SK-N-SH treated with all-trans-retinoic acid at 6 μM for 48 hours (cell line): ENCODE measurements at regions not wholly inside any gene's neighbourhood (a gene's known extent, or its start where the extent isn't known, plus 50 kb on each side); places are given as distances from the start of the nearest gene placed in this dataset.

ENCODE experiments used
- CREB5 ChIP-seq: fragments of 250-450 bp; sonication (Bioruptor Pico); IDR thresholded peaks from 2 replicates; pipeline ENCODE4 v1.5.1; 2020; ENCODE audit warnings: low read depth, mild to moderate bottlenecking, moderate library complexity
- TSHZ2 ChIP-seq: fragments of 250-450 bp; sonication (Bioruptor Pico); IDR thresholded peaks from 2 replicates; pipeline ENCODE4 v1.5.0; 2020; ENCODE audit warnings: mild to moderate bottlenecking, moderate library complexity

- TF ChIP-seq TSHZ2 (CRISPR knock-in tag): no peak
- TF ChIP-seq CREB5: no peak
Measured at GRCh38 chr3:535566-536416, 339.2 kb downstream of the CHL1 start.
